Epithelial cell of prostate (primary cell): ENCODE measurements at regions not wholly inside any gene's neighbourhood (a gene's known extent, or its start where the extent isn't known, plus 50 kb on each side); places are given as distances from the start of the nearest gene placed in this dataset.

Experiments used
- DNase-seq: peaks from one replicate; pipeline ENCODE4 v3.0.0-alpha.2; 2011; ENCODE audit warnings: low read depth, low spot score
- H3K27ac ChIP-seq: fragments of 450-650 bp; 2 replicates; pipeline ENCODE4 v1.5.1; 2017; ENCODE audit warnings: mild to moderate bottlenecking

DNA sequence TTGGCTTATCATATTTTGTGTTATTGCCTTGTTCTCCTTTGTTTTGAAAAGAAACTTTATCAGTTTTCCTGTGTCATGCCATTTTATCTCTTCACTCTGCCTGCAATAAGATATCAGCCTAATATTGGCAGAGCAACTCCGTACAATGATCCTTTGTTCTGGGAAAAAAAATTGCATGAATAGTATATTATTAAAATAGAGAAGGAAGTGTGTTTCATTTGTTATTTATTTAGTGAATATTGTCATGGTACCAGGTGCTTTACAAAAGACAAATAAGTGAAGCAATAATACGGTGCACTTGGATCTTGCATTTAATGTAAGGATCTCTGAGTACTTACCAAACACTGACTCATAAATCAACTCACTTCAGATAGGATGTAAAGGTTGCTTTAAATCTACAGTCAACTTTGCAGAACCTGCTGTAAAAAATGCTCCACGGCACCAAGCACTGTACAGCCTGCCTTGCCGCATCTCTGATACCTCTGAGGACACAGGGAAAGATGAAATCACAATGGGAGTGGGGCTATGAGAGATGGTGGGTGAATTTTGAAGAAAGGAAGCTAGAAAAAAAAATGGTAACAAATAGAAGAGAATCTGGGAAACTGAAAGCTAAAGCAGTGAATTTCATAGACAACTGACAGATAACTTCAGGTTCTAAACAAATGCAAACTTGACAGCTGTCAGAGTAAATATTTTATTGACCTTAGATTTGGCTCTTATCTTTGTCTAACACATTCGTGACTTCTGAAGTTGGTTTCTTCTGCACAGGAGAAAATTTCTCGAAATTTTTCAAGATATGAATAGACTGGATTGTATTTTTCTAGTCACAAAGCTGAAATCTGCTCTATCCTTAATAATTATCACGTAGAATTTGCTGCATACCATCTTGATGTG, 232.1 kb downstream of the ENC1 start:
- no peak for DNase-seq
- H3K27ac ChIP-seq = no peak overlapping the region

DNA sequence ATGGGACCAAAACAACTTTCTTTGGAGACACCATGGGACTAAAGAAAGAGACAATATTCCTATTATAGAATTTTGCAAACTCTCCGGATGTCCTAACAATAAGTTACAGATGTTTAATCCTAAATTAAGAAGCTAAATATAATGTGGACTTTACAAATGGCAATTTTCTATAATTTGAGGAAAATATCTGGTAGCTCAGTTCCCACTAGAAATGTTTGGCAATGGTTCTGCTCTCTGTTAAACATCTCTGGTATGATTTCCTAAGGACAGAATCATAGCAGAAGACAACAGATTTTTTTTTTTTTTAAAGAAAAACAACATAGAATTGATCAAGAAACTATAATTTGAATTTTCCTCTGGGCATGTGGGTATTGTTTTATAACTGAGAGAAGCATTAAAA, 232.8 kb downstream of the ENC1 start:
- no peak overlapping the region for H3K27ac ChIP-seq
- no peak for DNase-seq

DNA sequence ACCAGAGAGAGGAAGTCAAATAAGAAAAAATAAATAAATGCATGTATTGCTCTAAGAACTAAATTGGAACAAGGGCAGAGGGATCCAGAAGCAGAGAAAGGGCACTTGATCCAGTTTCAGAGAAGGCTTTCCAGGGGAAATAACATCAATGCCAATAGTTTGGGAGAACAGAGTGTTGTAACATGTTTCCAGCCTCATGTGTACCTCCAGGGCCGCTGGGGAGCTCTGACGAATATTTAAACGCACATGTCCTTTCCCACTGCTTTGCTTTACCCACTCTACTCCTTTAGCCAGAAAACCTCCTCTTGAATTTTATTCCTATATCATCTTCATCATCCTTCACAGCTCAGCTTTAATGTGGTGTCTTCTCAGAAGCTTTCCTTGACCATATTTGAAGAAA, 233.7 kb downstream of the ENC1 start:
- H3K27ac ChIP-seq = no peak overlapping the region

DNA sequence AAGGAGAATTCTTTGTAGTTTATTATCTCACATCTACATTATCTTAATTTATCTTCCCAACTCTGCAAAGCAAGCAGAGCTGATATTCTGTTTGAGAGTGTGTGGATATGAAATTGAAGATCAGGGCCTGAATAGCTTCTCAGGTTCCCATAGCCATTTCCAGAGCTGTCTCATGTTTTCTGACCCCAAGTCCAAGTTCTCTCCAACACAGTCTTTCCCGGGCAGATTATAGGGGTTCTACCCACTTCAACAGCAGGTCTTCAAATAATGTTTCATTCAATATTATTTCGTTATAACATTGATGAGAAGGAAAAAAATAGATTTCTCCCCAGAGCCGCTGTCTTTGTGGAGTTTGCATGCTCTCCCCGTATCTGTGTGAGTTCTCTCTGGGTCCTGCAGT, 234.9 kb downstream of the ENC1 start:
- DNase-seq = no peak
- no peak overlapping the region for H3K27ac ChIP-seq

More for the DNA sequence above, 233.7 kb downstream of the ENC1 start:
- DNase-seq = no peak

DNA sequence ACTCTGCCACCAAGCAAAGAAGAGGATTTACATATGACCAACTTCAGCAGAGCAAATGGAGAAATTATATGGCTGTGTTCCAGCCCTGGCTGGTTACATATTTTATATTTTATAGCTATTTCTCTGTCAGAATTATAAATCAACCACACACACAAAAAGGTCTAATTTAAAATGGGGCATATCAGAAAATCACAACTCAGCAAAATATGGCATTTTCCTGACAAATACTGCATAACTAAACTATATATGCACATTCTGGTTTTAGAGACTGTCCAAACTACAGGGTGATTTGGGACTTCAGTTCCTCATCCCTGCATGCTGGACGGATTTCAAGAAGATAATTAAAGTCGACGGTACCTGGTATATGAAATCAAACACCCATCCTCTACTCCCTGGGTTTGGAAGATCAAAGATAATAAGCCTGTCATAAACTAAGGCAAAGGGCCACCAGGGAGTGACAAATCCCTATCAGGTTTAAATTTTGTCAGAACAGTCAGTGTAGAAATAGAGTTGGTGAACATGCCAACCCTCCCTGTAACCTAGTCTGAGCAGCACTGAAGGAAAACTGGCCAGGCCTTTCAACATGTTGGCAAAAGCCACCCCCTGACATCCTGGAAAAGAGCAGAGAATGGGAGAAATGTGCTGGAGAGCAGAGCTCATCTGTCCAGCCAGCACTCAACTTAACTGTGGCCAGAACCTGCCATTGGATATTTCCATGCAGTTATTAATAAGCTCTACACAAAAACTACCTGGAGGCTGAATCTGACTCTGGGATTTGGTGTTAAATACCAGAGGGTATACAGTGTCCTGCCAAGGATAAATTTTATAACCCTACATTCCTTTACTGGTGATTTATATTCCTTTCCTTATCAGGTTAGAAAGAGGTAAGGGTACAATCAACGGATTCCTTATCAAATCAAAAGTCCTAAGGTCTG, 235.7 kb downstream of the ENC1 start:
- no peak overlapping the region for H3K27ac ChIP-seq
- DNase-seq = no peak

DNA sequence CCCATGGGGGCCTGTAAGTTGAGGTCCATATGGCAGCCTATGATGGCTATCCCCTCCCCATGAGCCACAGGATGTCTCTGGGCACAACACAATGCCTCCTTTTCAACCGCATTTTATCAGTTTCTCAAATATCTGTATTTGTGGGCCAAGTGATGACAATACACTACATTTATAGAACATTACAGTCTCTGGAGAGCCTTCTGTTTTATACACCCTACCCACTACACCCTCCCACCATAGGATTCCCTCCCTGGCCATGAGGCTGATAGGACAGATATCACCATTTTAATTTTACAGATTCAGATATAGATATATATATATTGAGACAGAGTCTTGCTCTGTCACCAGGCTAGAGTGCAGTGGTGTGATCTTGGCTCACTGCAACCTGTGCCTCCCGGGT, 236.8 kb downstream of the ENC1 start:
- no peak for DNase-seq
- H3K27ac ChIP-seq = no peak overlapping the region

DNA sequence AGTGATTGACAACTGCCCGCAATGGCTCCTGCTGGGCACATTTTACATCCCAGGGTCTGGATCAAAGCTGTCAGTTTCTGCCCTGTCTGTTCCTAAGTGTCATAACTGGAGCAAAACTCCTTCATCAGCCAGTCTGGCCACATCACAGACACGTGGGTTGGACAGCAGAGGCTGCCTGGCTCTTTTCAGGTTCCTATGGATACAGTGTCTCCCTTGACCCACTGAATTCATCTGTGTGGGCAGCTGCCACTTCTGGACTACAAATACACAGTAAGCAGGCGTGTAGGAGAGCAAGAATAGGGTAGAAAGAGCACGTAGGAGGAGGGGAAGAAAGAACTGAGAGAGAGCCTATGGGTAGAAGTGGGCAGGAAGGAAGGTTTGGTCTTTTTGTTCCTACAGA, 238.0 kb downstream of the ENC1 start:
- no peak for DNase-seq
- H3K27ac ChIP-seq = no peak overlapping the region

DNA sequence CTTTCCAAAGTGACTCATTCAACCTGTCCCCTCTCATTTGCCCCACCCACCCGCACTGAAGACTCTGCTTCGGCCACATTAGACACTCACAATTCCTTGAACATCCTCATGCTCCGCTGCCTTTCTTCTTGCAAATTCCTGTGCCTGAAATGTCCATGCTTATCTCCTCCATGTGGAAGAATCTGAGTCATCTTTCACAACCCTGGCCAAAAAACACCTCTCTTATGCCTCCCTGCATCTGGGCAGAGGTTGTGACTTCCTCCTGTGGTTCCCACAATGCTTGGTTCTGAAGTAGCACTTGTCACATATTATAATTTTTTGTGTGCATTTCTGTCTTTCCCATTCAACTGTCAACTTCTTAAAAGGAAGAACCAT, 238.6 kb downstream of the ENC1 start:
- no peak for DNase-seq
- no peak overlapping the region for H3K27ac ChIP-seq

DNA sequence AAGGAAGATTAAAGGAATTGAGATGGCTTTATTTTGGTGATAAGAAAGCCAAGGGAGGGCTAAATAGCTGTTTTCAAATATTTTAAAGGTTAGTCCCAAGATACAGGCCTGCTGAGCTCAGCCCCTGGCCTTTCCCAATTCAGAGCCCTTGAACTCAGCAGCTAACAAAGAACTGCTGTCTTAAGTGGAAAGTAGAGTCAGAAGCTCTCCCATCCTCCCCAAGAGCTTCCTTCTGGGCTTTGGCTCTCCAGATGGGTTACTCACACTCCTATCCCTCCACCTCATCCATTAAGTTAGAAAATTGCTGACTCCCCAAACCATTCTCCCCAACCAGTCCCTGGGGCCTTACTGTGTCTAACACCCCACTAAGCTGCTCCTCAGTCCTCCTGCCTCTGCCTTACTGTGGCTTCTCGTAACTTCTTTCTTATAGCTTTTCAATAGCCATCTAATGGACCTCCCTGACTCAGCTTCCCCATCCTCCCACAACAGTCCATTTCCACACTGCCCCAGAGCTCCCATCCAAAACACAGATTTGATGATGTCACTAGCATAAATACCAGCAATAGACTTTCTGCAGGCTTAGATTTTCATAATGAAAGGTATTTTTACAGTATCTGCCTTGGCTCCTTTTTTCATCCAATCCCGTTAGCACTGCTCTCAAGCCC, 239.1 kb downstream of the ENC1 start:
- no peak overlapping the region for H3K27ac ChIP-seq
- DNase-seq = no peak

DNA sequence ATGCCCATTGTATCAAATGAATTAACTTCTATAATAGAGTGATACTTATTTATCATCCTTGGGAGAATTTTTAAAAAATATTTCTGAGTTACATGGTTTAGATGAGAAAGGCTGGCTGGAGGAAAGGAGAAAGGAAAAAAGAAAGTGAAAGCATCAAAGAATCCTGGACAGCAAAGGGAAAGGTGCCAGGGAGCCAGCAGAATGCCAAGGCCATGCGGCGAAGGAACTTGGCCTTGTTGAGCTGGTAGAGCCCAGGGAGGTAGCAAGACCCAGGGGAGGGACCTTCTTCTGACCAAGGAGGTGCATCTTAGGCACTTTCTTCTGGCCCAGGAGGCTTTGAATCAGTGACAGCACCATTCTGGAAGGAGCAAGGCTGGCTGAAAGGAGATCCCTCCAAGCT, 240.5 kb downstream of the ENC1 start:
- H3K27ac ChIP-seq = no peak overlapping the region
- DNase-seq = no peak

DNA sequence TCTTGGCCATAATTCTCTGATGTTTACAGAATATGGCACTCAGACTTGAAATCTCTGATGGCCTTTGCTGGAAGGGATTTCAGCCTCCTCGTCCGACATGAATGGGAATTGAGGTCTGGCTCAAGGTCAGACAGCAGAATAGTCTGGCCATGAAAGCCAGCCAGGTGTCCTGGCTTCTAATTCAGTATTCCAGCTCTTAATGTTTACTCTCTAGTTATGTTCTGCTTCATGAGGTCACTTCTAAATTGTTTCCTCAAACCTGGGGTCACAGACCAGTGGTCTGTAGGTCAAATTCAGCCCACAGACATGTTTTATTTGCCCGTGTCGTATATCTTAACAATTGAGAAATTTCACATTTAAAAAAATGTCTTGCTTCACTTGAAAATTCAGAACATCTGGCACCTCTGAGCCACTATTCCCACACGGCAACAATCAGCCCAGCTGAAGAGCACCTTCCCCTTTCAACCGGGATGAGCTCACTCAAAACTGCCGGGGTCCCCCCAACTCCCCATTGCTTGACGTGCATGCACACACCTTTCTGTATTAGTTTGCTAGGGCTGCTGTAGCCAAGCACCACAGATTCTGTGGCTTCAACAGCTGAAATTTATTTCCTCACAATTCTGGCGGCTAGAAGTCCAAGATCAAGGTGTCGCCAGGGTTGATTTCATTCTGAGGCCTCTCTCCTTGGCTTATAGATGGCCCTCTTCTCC, 243.5 kb downstream of the ENC1 start:
- DNase-seq = no peak
- H3K27ac ChIP-seq = peak overlapping the region; percentile 90

DNA sequence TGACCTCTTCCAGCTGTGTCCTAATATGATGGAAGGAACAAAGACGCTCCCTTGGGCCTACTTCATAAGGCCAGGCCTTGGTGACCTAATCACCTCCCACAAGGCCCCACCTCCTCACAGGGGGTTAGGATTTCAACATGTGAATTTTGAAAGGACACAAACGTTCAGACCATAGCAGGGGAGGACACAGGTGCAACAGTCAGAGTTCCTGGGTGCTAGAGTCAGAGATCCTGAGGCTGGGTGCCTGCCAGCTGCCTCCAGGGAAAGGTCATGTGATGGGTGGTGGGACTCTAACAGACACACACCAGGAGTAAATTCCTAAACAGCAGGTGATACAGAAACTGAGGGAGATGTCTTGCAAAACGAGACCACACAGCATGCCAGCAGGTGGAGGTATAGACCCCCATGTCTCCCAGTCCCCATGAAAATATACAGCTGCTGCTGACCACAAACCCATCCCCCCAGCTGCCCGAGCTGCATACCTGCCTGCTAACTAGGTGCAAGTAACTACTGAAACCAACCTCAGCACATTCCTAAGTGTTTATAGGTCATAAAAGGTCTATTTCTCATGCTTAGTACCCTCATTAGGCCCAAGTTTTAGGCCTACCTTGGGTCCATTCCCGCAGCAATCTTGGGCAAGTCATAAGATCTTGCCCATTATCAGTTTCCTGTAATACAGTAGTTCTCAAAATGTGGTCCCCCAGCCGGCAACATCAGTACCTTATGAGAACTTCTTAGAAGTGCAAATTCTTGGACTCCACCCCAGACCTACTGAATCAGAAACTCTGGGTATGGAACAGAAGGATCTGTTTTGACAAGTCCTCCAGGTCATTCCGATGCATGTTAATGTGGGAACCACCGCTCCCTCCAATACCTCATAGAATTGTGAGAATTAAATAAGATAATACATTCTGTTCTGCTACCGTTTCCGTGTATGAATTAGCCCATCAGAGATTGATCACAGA, 245.3 kb downstream of the ENC1 start:
- DNase-seq = peak; percentile 94
- peak overlapping the region; percentile 90 for H3K27ac ChIP-seq

DNA sequence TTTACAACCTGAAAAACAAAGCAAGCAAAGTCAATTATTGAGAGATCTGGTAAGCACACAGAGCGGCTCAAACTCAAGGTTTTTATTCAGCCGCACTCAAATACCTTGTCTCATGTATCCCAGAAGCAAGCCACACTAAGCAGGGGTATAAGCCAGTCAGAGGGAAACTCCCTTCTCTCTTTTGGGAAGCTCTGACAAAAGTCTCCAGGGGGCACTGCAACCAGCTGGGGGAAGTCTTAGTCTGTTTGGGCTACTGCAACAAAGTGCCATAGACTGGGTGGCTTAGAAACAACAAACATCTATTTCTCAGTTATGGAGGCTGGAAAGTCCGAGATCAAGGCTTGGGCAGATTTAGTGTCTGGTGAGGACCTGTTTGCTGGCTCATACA, 246.0 kb downstream of the ENC1 start:
- peak overlapping the region; percentile 90 for H3K27ac ChIP-seq
- DNase-seq = no peak

DNA sequence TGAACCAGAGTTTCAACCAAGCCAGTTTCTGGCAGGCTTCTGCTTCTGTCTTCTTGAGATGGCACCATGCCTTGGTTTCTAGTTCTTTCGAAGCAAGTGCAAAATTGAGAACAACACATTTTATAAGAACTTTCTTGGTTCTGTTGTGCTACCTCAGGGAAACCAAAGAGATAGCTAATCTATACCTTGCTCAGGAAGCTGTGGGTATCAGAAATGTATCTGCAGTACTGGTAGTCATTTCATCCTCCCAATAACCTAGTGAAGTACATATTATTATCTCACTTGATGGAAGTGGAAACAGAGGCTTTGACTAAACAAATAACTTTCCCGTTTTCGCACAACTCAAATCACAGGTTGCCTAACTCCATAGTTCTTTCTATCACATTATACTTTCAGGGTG, 246.6 kb downstream of the ENC1 start:
- peak overlapping the region; percentile 90 for H3K27ac ChIP-seq
- DNase-seq = no peak

DNA sequence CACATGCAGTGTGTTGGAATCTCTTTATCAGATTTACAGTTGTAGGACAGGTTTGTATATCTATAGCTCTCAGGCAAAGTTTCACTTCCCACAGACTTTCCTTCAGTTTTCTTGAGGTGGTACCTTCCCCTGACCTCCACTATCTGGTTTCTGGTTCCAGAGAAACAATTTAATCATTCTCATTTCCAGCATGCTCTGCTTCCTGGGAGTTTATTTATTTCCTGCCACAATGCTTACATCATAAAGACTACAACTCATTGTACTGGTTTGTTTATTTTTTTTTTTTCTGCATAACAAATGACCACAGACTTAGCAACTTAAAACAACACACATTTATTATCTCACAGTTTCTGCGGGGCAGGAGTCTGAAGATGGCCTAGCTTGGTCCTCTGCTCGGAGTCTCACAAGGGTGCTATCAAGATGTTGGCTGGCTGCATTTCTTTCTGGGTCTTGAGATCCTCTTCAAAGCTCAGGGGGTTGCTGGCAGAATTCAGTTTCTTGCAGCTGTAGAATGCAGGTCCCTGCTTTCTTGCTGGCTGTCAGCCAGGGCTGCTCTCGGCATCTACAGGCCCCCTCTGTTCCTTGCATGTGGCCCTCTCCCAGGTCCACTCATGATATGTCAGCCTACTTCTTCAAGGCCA, 247.7 kb downstream of the ENC1 start:
- peak; percentile 69 for DNase-seq
- H3K27ac ChIP-seq = peak overlapping the region; percentile 27

DNA sequence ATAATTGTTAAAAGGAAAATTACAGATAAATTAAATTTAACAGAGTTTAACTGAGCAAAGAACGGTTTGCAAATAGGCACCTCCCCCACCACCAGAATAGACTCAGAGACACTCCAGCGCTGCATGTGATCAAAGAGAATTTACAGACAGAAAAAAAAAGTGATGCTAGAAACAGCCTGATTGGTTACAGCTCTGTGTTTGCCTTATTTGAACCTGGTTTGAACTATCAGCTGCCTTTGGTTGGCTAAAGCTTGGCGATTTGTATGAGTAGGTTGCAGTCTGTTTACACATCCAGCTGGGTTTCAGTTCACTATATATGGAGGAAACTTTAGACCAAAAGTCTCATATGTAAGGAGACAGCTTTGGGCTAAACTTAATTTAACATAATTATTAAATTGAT, 249.1 kb downstream of the ENC1 start:
- no peak for DNase-seq
- H3K27ac ChIP-seq = no peak overlapping the region

DNA sequence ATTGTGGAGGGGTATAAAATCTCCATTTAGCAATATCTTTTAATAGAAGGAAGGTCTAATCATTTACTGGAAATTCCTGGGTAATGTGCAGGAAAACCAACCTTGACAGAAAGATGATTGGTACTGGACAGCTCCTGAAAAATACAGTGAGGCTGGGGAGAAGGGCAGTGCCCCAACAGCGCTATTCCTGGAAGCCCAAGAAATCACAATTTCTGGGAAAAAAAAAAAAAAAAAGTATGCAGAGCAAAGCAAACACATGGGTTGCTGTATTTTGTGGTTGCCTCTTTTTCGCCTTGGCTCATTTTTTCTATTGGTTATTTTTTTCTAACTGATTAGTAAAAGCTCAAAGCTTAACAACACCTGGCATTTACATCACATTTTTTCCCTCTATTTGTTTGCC, 249.7 kb downstream of the ENC1 start:
- DNase-seq = no peak
- H3K27ac ChIP-seq = no peak overlapping the region

DNA sequence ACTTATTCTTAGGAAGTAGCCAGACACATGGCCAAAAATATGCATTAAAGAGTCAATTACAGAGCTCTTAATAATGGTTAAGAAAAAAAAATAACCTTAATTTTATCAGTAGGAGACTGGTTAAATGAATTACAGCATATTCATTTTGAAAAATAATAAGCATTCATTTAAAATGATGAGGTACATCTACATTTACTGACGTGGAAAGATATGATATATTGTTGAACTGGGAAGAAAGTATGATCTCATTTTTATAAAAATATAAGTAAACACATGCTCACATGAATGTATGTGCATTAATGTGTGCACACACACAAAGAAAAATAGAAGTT, 250.3 kb downstream of the ENC1 start:
- peak overlapping the region; percentile 70 for H3K27ac ChIP-seq
- no peak for DNase-seq
